ENCODE measurements at regions not wholly inside any gene's neighbourhood (a gene's known extent, or its start where the extent isn't known, plus 50 kb on each side); places are given as distances from the start of the nearest gene placed in this dataset.

DNA sequence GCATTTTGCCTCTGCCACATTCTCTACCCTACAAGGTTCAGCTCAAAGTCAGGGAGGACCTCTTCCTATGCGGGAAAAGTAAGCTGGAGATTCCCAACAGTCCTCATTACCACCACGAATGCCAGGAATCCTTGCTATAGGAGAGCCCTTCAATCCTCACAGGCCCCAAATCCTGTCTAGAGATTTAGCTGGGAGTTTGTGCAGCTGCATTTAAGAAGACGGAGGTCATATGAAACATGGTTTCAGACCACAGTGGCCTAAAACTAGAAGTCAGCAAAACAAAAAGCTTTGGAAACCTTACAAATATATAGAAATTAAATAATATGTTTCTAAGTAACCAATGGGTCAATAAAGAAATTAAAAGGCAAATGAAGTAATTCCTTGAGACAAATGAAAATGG, 415.3 kb upstream of the SETBP1 start:
- no peak overlapping the region for H3K4me3 ChIP-seq (ENCODE audit: low read depth, low read length)
- DNase-seq (ENCODE audit: low read depth): no peak
- TF ChIP-seq CTCF (IDR thresholded peaks at IDR 0.05; ENCODE audit: insufficient read depth, low read length): no peak

DNA sequence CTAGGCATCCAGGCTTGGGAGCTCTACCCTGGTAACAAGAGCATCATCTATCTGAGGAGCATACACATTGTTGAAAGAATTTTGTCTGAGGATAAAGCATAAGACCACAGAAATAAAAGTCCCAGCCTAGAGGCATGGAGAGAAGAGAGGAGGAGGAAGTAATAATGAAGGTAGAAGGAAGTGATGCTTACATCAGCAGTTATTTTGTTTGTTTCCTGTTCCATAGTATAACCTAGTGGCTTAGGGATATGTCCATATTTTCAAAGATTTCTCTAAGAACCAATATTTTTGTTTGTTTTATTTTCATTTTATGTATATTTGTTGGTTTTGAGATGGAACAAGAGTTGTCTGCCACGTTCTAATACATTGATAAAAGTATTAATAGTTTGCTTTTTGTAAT, 407.4 kb upstream of the SETBP1 start:
- no peak for TF ChIP-seq CTCF (IDR thresholded peaks at IDR 0.05; ENCODE audit: insufficient read depth, low read length)
- H3K4me3 ChIP-seq (ENCODE audit: low read depth, low read length): no peak overlapping the region
- no peak for DNase-seq (ENCODE audit: low read depth)

DNA sequence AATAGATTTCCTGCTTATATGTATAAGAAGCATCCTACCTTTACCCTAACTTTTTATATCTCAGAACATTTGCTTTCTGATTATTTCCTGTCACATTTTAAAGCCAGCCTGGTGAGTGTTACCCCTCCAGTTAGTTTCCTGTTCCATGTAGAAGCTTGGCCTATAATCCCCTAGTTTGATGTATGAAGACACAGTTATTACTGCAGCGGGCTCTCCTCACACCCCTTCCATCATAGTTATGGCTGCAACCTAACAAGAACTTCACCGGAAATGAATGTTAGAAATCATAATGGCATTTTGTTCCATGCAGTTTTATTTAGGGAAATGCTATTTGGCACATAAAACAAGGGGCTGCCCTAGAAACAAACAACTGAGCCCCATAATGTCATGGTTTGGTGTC, 400.2 kb upstream of the SETBP1 start:
- no peak overlapping the region for H3K4me3 ChIP-seq (ENCODE audit: low read depth, low read length)
- DNase-seq (ENCODE audit: low read depth): no peak
- no peak for TF ChIP-seq CTCF (IDR thresholded peaks at IDR 0.05; ENCODE audit: insufficient read depth, low read length)

- no peak overlapping the region for H3K4me3 ChIP-seq (ENCODE audit: low read depth, low read length)
- DNase-seq (ENCODE audit: low read depth): no peak
- TF ChIP-seq CTCF (IDR thresholded peaks at IDR 0.05; ENCODE audit: insufficient read depth, low read length): no peak
Observed at GRCh38 chr18:44286049-44286448, 394.6 kb upstream of the SETBP1 start.

DNA sequence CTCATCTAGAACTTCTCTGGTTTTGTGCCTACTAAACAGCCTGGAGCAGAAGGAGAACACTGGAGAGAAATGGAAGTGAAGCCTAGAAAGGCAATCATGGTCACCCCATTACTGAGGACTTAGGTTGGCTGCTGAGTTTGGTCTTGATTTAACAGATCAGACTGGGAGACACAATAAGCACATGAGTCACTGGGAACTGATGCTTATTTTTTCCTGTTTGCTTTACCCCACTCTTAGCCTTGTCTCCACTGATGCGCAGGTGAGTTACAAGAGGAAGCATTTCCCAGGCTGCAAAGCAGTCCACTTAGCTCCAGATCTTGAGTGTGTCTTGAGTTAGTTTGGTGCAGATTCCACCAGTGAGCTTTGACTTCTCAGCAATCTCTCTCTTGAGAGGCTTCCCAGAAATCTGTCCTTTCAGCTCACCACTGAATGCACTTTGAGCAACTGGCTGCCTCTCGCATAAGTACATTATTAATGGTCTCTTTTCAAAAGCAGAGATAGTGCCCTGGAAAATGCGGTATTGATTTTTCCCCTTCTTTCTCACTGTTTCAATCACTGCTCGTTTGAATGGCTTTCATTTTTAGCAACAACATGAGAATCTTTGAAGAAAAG, 390.2 kb upstream of the SETBP1 start:
- DNase-seq (ENCODE audit: low read depth): no peak
- no peak overlapping the region for H3K4me3 ChIP-seq (ENCODE audit: low read depth, low read length)
- no peak for TF ChIP-seq CTCF (IDR thresholded peaks at IDR 0.05; ENCODE audit: insufficient read depth, low read length)

GRCh38 chr18:44298566-44298965, 382.1 kb upstream of the SETBP1 start:
- no peak for TF ChIP-seq CTCF (IDR thresholded peaks at IDR 0.05; ENCODE audit: insufficient read depth, low read length)
- DNase-seq (ENCODE audit: low read depth): no peak
- H3K4me3 ChIP-seq (ENCODE audit: low read depth, low read length): no peak overlapping the region

DNA sequence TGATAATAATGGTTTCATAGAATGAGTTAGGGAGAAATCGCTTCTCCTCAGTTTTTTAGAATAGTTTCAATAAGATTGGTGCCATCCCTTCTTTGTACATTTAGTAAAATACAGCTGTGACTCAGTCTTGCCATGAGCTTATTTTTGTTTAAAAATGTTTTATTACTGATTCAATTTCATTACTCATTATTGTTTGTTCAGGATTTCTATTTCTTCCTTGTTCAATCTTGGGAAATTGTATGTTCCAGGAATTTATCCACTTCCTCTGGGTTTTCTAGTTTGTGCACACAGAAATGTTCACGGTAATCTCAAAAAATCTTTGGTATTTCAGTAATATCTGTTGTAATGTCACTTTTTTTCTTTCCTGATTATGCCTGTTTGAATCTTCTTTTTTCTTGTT, 371.5 kb upstream of the SETBP1 start:
- H3K4me3 ChIP-seq (ENCODE audit: low read depth, low read length): no peak overlapping the region
- peak; percentile 56 for DNase-seq (ENCODE audit: low read depth)
- no peak for TF ChIP-seq CTCF (IDR thresholded peaks at IDR 0.05; ENCODE audit: insufficient read depth, low read length)

Data from fibroblast of the aortic adventitia (primary cell).